HG03045 (cell line): ENCODE measurements at regions not wholly inside any gene's neighbourhood (a gene's known extent, or its start where the extent isn't known, plus 50 kb on each side); places are given as distances from the start of the nearest gene placed in this dataset.

Experiments
- ATAC-seq: cut with Tn5 transposase; IDR thresholded peaks from one replicate; pipeline ENCODE4 v1.9.1; 2021; ENCODE audit warnings: mild to moderate bottlenecking, moderate library complexity; ENCODE audit not compliant: unreplicated experiment

- no peak for ATAC-seq
Observed at GRCh38 chr2:11920993-11921583, 174.7 kb downstream of the LPIN1 start.

GRCh38 chr2:11922294-11922693 is 175.9 kb downstream of the LPIN1 start:
- ATAC-seq, result no peak

GRCh38 chr2:11923935-11924334 is 177.5 kb downstream of the LPIN1 start:
- no peak for ATAC-seq

GRCh38 chr2:11925295-11926066 is 179.0 kb downstream of the LPIN1 start:
- ATAC-seq, result no peak

- ATAC-seq, result no peak
Observed at GRCh38 chr2:11930211-11930761, 183.9 kb downstream of the LPIN1 start.

- no peak for ATAC-seq
Observed at GRCh38 chr2:11932048-11932512, 185.6 kb downstream of the LPIN1 start.

GRCh38 chr2:11932962-11933361 is 186.5 kb downstream of the LPIN1 start:
- ATAC-seq, result no peak

GRCh38 chr2:11933854-11934253 is 187.4 kb downstream of the LPIN1 start:
- no peak for ATAC-seq

- ATAC-seq, result no peak
Observed at GRCh38 chr2:11936761-11937160, 190.3 kb downstream of the LPIN1 start.

GRCh38 chr2:11938196-11938595 is 191.8 kb downstream of the LPIN1 start:
- ATAC-seq, result no peak

- no peak for ATAC-seq
Observed at GRCh38 chr2:11939523-11939922, 193.1 kb downstream of the LPIN1 start.

- ATAC-seq, result no peak
Observed at GRCh38 chr2:11940121-11940743, 193.8 kb downstream of the LPIN1 start.

- no peak for ATAC-seq
Observed at GRCh38 chr2:11940799-11941198, 194.4 kb downstream of the LPIN1 start.

- ATAC-seq, result no peak
Observed at GRCh38 chr2:11941201-11942177, 195.1 kb downstream of the LPIN1 start.

- no peak for ATAC-seq
Observed at GRCh38 chr2:11942178-11942569, 195.7 kb downstream of the LPIN1 start.

- no peak for ATAC-seq
Observed at GRCh38 chr2:11944311-11944710, 197.9 kb downstream of the LPIN1 start.

- peak; percentile 93 for ATAC-seq
Observed at GRCh38 chr2:11945139-11946126, 199.0 kb downstream of the LPIN1 start.

GRCh38 chr2:11947956-11948355 is 201.5 kb downstream of the LPIN1 start:
- ATAC-seq, result no peak

- ATAC-seq, result no peak
Observed at GRCh38 chr2:11949732-11950523, 203.5 kb downstream of the LPIN1 start.
